GM12875 (cell line): ENCODE measurements at regions not wholly inside any gene's neighbourhood (a gene's known extent, or its start where the extent isn't known, plus 50 kb on each side); places are given as distances from the start of the nearest gene placed in this dataset.

ENCODE experiments used
- H3K4me3 ChIP-seq: one replicate; pipeline ENCODE4 v1.5.1; 2011; ENCODE audit warnings: low read depth, low read length, control low read depth
- CTCF ChIP-seq: IDR thresholded peaks from 2 replicates; pipeline ENCODE4 v1.5.1; 2011; ENCODE audit warnings: low read depth, mild to moderate bottlenecking, control low read depth, inconsistent platforms, low read length, moderate library complexity, borderline replicate concordance; ENCODE audit not compliant: insufficient read depth

GRCh38 chr17:15882058-15882720, 62.7 kb upstream of the ADORA2B start:
- no peak overlapping the region for H3K4me3 ChIP-seq
- TF ChIP-seq CTCF, result 0 out of 2 replicates have a peak, but pooled peaks have one; percentile 16

GRCh38 chr17:15882777-15883176, 62.2 kb upstream of the ADORA2B start:
- TF ChIP-seq CTCF, result no peak
- no peak overlapping the region for H3K4me3 ChIP-seq

GRCh38 chr17:15883617-15884111, 61.3 kb upstream of the ADORA2B start:
- no peak for TF ChIP-seq CTCF
- H3K4me3 ChIP-seq, result no peak overlapping the region

- H3K4me3 ChIP-seq, result no peak overlapping the region
- TF ChIP-seq CTCF, result no peak
Measured at GRCh38 chr17:15884731-15885130, 60.2 kb upstream of the ADORA2B start.

- TF ChIP-seq CTCF, result no peak
- H3K4me3 ChIP-seq, result no peak overlapping the region
Measured at GRCh38 chr17:15885770-15886169, 59.2 kb upstream of the ADORA2B start.

- no peak for TF ChIP-seq CTCF
- no peak overlapping the region for H3K4me3 ChIP-seq
Measured at GRCh38 chr17:15886221-15886620, 58.7 kb upstream of the ADORA2B start.

GRCh38 chr17:15886804-15887203, 58.1 kb upstream of the ADORA2B start:
- TF ChIP-seq CTCF, result no peak
- no peak overlapping the region for H3K4me3 ChIP-seq
